ENCODE measurements at regions not wholly inside any gene's neighbourhood (a gene's known extent, or its start where the extent isn't known, plus 50 kb on each side); places are given as distances from the start of the nearest gene placed in this dataset.

DNA sequence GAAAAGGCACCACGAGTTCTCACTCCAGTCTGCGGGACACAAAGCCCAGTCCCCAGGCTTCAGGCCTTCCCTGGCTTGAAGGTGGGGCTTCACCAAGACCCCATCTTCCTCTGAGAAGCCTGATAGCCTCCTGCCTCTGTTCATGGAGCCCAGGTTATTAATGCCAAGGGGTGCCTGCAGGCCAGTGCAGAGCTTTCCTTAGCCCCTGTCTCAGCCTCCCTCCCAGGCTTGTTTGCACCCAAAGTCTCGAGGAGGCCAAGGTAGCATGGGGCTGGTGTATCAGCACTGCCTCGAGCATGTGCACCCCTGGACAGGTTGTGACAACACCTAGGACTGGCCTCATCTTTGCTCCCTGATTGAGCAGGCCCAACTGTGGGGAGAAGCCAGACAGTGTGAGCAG is 108.1 kb upstream of the PCDH15 start:
- no peaks in the 10 kb centered on the region for H4K20me1 ChIP-seq (ENCODE audit: control insufficient read depth, insufficient read depth, low read depth, low read length)
- H3K4me2 ChIP-seq (ENCODE audit: low read length), result no peak overlapping the region
- H3K27ac ChIP-seq (ENCODE audit: low read depth, low read length), result no peak overlapping the region
- no peaks in the 10 kb centered on the region for H3K4me1 ChIP-seq (ENCODE audit: control insufficient read depth, low read length)
- TF ChIP-seq, protein P1, sequence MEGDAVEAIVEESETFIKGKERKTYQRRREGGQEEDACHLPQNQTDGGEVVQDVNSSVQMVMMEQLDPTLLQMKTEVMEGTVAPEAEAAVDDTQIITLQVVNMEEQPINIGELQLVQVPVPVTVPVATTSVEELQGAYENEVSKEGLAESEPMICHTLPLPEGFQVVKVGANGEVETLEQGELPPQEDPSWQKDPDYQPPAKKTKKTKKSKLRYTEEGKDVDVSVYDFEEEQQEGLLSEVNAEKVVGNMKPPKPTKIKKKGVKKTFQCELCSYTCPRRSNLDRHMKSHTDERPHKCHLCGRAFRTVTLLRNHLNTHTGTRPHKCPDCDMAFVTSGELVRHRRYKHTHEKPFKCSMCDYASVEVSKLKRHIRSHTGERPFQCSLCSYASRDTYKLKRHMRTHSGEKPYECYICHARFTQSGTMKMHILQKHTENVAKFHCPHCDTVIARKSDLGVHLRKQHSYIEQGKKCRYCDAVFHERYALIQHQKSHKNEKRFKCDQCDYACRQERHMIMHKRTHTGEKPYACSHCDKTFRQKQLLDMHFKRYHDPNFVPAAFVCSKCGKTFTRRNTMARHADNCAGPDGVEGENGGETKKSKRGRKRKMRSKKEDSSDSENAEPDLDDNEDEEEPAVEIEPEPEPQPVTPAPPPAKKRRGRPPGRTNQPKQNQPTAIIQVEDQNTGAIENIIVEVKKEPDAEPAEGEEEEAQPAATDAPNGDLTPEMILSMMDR (IDR thresholded peaks at IDR 0.05; ENCODE audit: low read depth, low read length, poor library complexity, severe bottlenecking), result no peak
- TF ChIP-seq EZH2phosphoT487 (IDR thresholded peaks at IDR 0.05; ENCODE audit: borderline replicate concordance, low read length), result no peak
- peaks cover 3% of the 10 kb centered on the region; the same call in 1 of the 2 replicates for H3K9me3 ChIP-seq (ENCODE audit: control insufficient read depth, insufficient read depth, low read length)
- H3K36me3 ChIP-seq (ENCODE audit: control insufficient read depth, low read length), result no peaks in the 10 kb centered on the region
- no peak overlapping the region for H3K4me3 ChIP-seq (ENCODE audit: low read length)
- no peaks in the 10 kb centered on the region for H3F3A ChIP-seq (ENCODE audit: control insufficient read depth, insufficient read depth)
- no peaks in the 10 kb centered on the region for H3K79me2 ChIP-seq (ENCODE audit: control insufficient read depth, low read length)
- no peaks in the 10 kb centered on the region for H3K27me3 ChIP-seq (ENCODE audit: control insufficient read depth, low read length)
- H3K9me2 ChIP-seq (replicated peaks; ENCODE audit: control insufficient read depth, low read length), result no peaks in the 10 kb centered on the region

DNA sequence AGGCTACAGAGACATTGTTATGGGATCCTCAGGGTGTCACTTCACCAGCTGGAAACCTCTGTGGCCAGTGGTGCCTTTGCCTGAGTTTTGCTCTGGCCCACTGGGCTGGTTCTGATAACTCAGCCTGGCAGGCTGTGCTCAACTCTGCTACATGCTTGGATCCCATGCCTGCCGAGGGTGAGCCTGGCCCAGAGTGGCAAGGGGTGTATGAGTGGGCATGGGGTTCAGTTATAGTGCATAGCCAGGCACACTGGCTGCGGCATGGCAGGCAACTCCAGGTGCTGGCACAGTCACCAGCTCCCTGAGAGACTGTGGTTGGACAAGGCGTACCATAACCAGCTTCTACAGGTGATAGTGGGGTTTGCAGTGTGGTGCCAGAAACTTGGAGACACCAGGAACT is 107.0 kb upstream of the PCDH15 start:
- H4K20me1 ChIP-seq (ENCODE audit: control insufficient read depth, insufficient read depth, low read depth, low read length), result no peaks in the 10 kb centered on the region
- TF ChIP-seq EZH2phosphoT487 (IDR thresholded peaks at IDR 0.05; ENCODE audit: borderline replicate concordance, low read length), result no peak
- TF ChIP-seq, protein P1 (IDR thresholded peaks at IDR 0.05; ENCODE audit: low read depth, low read length, poor library complexity, severe bottlenecking), result no peak
- H3K9me3 ChIP-seq (ENCODE audit: control insufficient read depth, insufficient read depth, low read length), result peaks cover 3% of the 10 kb centered on the region; the same call in 1 of the 2 replicates
- H3K36me3 ChIP-seq (ENCODE audit: control insufficient read depth, low read length), result no peaks in the 10 kb centered on the region
- no peaks in the 10 kb centered on the region for H3K79me2 ChIP-seq (ENCODE audit: control insufficient read depth, low read length)
- no peaks in the 10 kb centered on the region for H3K4me1 ChIP-seq (ENCODE audit: control insufficient read depth, low read length)
- no peaks in the 10 kb centered on the region for H3K27me3 ChIP-seq (ENCODE audit: control insufficient read depth, low read length)
- no peaks in the 10 kb centered on the region for H3K9me2 ChIP-seq (replicated peaks; ENCODE audit: control insufficient read depth, low read length)
- no peak overlapping the region for H3K4me3 ChIP-seq (ENCODE audit: low read length)
- no peak overlapping the region for H3K27ac ChIP-seq (ENCODE audit: low read depth, low read length)
- no peaks in the 10 kb centered on the region for H3F3A ChIP-seq (ENCODE audit: control insufficient read depth, insufficient read depth)
- no peak overlapping the region for H3K4me2 ChIP-seq (ENCODE audit: low read length)

DNA sequence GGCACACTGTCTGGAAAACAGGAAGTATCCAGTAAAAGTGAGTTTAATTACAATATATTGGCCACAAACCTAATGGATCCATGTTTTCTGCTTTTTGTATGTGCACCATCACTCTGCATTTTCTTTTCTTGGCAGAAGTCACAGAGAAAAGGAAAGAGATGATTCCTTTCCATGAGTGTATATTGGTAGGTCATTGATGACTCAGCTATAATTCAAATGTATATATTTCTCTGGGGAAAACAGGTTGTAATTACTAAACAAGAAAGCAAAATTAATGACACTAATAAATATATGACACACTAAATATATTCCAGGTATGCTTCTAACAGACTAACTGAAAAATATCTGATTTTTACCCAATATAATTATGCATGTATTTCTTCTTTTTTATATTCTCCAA is 105.9 kb upstream of the PCDH15 start:
- Histone ChIP-seq H4K20me1 (ENCODE audit: control insufficient read depth, insufficient read depth, low read depth, low read length) (no peaks in the 10 kb centered on the region), H3K79me2 (ENCODE audit: control insufficient read depth, low read length) (no peaks in the 10 kb centered on the region), H3K4me3 (ENCODE audit: low read length) (no peak overlapping the region), H3K9me3 (ENCODE audit: control insufficient read depth, insufficient read depth, low read length) (peaks cover 3% of the 10 kb centered on the region; the same call in 1 of the 2 replicates), H3K4me1 (ENCODE audit: control insufficient read depth, low read length) (no peaks in the 10 kb centered on the region), H3K36me3 (ENCODE audit: control insufficient read depth, low read length) (no peaks in the 10 kb centered on the region), H3K27ac (ENCODE audit: low read depth, low read length) (no peak overlapping the region), H3F3A (ENCODE audit: control insufficient read depth, insufficient read depth) (no peaks in the 10 kb centered on the region), H3K27me3 (ENCODE audit: control insufficient read depth, low read length) (no peaks in the 10 kb centered on the region), H3K9me2 (replicated peaks; ENCODE audit: control insufficient read depth, low read length) (no peaks in the 10 kb centered on the region), H3K4me2 (ENCODE audit: low read length) (no peak overlapping the region)
- TF ChIP-seq, protein P1 (IDR thresholded peaks at IDR 0.05; ENCODE audit: low read depth, low read length, poor library complexity, severe bottlenecking), result no peak
- no peak for TF ChIP-seq EZH2phosphoT487 (IDR thresholded peaks at IDR 0.05; ENCODE audit: borderline replicate concordance, low read length)

Data from DOHH2 (cell line).